RPMI7951 (cell line): ENCODE measurements at regions not wholly inside any gene's neighbourhood (a gene's known extent, or its start where the extent isn't known, plus 50 kb on each side); places are given as distances from the start of the nearest gene placed in this dataset.

Experiments
- DNase-seq: peaks from one replicate; pipeline ENCODE4 v3.0.0-alpha.2; 2012; ENCODE audit warnings: low read depth

DNA sequence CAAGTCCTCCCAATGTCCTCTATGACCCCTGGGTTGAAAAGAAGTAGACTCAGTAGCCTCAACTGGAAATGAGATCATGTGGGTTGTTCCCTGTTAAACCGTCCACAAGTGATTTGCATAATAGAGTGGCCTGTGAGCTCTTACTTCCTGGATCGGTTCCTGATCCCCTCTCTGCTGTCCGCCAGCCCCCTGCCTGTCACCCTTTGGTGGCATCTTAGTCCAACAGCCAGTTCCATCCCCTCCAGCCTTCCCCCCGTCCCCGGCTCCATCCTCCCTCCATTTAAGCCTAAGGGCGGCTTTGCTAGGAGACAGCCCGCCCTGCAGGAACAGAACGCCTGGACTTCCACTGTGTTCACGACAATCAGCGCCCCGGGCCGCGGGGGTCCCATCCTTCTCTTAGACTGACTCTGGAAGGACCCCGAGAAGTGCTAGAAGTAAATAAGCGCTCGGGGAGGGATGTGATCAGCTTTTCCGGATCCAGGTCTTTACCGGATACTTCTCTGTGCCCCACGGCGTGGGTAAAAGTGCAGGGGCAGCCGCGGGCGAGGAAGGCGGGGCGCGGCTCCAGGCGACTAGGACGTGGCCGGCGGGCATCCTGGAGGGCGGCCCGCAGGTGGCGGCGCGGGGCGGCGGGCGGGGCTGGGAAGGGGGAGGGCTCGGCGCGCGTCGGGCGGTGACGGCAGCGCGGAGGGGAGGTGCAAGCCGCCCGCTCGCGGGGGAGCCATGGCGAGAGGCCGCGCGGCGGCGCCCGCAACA is 51.2 kb upstream of the ULK4 start:
- peak; percentile 62 for DNase-seq

DNA sequence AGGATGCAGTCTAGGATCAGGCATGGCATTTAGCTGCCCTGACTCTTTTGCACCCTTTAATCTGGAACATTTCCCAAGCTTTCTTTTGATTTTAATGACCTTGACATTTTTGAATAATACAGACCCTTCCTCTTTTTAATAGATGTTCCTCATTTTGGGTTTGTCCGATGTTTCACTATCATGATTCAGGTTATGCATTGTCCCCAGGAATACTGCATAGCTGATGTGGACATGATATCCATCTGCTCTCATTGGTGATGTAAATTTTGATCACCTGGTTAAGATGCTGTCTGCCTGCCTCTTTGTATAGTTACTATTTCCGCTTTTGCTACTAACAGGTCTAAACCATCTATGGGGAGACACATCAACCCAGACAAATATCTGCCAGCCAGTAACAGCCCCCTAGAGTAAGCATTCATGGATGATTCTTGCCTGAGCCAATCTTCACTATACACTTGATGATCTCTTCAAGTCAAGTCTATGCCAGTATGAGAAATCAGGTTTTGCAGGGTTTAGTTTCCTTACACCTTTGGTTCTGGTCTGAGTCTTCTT is 50.6 kb upstream of the ULK4 start:
- no peak for DNase-seq
